GM18867 (cell line): ENCODE measurements at regions not wholly inside any gene's neighbourhood (a gene's known extent, or its start where the extent isn't known, plus 50 kb on each side); places are given as distances from the start of the nearest gene placed in this dataset.

ENCODE experiments used
- ATAC-seq: cut with Tn5 transposase; IDR thresholded peaks from one replicate; pipeline ENCODE4 v1.9.1; 2021; ENCODE audit warnings: mild to moderate bottlenecking, moderate library complexity; ENCODE audit not compliant: unreplicated experiment

DNA sequence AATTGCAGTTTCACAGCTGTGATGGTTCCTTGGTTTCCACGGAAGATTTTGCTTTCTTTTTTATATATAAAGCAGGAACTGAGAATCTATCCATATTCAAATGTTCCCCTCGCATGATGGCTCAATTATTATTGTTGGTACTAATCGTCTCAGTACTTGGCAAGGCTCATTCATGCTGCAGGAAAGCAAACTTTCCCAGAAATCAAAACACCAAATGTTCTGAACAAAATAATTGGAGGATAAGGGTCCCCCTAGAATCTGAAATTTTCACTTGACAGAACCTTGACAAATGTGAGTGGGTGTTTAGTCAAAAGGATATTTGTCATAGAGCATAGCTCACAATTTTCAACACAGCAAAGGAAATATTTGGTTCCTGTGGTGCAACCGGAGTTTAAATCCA lies 1598.6 kb upstream of the PCDH7 start:
- no peak for ATAC-seq

DNA sequence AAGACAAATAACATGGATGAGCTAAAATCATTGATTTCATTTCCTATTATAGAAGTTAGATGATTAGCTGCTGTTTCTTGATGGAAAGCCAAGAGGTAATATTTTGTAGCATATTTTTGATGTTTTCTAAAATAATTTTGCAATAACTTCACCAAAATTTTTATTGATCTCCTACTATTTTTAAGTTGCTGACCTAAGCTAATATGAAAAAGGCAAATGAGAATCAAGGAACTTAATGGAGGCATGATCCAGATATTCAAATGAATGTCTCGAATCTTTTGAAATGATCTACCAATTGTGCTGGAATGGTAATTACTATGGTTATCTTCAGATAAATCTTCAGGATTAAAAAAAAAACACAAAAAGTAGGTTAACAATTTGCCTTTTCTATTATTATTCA lies 1591.4 kb upstream of the PCDH7 start:
- no peak for ATAC-seq

DNA sequence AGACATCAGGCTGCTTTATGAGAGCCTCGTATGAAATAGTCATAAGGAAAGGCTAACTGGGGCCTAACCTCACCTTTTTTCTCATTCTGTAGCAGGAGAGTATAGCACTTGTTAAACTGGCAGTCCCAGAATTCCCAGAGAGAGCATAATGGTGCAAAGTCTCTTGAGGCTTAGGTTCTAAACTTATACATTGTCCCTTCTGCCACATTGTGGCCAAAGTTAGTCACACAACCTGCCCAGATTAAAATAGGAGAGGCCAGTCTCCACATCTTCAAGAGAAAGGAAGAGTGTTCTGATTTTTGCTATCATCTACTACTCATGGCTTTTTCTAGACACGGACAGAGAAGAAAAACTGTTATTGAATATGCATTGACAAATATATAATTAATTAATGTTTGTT lies 1588.9 kb upstream of the PCDH7 start:
- ATAC-seq, result no peak

DNA sequence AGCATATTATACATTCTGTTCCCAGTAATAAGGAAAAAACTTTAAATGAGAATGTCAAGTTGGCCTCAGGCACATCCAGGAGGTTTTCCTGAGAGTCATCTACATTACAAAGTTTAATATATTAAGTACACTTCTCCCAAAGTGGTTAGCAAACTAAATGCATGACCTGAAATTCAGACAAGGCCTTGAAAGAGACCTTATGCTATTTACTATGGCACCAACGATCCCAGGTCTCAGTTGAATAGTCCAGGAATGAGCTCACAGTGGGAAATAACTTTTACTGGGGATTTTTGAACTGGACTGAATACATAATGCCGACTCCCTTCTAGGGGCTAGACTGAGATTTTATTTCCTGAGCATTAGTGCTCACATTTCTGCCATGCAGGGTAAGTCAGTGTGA lies 1577.5 kb upstream of the PCDH7 start:
- no peak for ATAC-seq

DNA sequence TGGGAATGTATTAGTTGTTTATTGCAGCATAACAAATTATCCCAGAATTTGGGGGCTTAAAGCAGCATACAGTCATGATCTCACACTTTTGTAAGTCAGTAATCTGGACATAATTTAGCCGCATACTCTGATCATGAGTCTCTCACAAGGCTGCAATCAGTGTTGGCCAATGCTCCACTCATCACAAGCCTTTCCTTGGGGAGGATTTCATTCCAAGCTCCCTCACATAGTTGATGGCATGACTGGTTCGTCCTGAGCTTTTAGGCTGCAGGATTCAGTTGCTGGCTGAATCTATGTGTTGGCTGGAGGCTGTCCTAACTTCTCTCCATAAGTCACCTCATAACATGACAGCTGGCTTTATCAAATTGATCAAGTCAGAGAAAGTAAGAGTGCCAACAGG lies 1568.6 kb upstream of the PCDH7 start:
- no peak for ATAC-seq

DNA sequence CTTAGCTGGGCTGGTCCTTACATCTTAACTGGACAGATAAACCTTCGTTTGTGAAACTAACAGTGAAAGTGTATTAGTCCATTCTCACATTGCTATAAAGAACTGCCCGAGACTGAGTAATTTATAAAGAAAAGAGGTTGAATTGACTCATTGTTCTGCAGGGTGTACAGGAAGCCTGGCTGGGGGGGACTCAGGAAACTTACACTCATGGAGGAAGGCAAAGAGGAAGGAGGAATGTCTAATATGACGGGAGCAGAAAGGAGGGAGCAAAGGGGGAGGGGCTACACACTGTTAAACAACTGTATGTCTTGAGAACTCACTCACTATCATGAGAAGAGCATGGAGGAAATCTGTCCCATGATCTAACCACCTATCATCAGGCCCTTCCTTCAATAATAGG lies 1566.5 kb upstream of the PCDH7 start:
- ATAC-seq, result no peak

- no peak for ATAC-seq
These were observed 1544.9 kb upstream of the PCDH7 start for GRCh38 chr4:29175291-29175690.

GRCh38 chr4:29199025-29199424 lies 1521.1 kb upstream of the PCDH7 start:
- ATAC-seq, result no peak

DNA sequence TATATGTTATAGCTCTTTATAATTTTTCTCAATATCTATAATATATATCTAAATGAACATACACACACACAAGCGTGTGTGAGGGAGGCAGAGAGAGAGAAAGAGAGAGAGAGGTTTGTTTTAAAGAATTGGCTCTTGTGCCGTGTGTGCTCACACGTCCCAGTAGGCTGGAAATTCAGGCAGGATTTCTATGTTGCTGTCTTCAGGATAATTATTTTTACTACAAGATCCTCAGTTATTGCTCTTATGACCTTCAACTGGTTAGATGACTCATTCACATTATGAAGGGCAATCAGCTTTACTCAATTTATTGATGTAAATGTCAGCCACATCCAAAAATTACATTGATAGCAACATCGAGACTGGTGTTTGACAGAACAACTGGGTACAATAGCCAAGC lies 1520.7 kb upstream of the PCDH7 start:
- no peak for ATAC-seq

DNA sequence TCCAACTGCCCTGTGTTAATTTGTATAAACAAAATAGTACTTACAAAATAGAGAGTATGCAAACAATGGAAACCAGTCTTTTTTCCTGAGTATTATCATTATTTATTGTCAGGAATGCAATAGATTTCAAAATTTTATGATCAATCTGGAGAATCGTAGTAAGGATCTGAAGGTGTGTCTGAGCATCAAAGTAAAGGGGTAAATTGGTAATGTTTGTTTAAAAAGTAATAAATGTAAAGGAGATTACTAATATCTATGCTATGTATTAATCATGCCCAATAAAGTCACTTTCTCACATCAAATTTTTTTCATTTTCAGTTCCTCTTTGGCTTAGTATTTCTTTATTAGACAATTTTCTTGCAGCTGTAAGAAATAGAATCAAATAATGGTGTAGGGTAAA lies 1507.1 kb upstream of the PCDH7 start:
- ATAC-seq, result no peak

- ATAC-seq, result no peak
These were observed 1499.4 kb upstream of the PCDH7 start for GRCh38 chr4:29220761-29221160.

DNA sequence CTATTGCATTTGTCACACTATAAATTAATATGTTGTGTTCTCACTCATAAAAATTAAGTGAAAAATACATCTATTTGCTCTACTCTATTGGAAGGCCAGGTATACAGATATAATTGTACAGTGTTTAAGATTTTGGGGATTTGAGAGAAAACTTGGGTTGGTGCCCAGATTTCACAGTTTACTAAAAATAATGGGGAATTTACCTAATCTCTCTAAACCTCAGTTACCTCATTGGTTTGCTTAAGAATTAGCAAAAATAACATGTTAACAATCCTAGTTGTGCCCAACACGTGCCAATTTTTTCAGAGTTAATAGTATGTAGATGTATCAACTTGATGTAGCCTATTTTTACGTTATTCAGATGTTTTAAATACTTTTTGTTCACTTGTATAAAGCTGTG lies 1495.3 kb upstream of the PCDH7 start:
- ATAC-seq, result no peak

DNA sequence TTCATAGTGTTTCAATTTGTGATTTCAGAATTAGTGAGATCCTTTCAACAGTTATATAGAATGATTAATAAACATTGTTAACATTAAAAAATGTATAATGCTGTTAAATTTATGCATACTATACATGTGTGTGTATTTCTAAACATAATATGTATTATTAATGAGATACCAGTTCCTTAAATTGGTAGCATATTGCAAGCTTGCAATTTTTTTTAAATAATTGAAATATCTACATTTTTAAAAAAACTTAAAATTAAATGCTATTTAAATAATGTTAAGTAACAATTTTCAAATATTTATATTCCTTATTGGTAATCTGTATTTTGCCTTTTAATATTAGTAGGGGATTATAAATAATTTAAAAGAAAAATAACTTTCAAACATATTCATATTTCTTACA lies 1479.5 kb upstream of the PCDH7 start:
- ATAC-seq, result no peak

DNA sequence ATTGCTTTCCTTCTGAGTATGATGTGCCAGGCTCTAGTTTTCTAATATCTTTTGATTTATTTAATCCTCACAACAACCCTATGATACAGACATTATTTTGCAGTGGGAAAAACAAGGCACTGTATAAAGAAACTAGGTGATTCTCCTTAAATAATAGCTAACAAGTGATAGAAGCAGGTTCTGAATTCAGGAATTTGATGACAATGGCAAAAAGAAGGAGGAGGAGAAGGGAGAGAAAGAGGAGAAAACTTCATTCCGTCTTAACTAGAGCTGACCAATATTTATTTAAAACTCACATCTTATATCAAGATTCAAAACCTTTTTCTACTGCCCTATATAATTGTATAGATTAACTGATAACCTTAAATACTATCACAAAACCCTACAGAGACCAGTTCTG lies 1477.1 kb upstream of the PCDH7 start:
- no peak for ATAC-seq

DNA sequence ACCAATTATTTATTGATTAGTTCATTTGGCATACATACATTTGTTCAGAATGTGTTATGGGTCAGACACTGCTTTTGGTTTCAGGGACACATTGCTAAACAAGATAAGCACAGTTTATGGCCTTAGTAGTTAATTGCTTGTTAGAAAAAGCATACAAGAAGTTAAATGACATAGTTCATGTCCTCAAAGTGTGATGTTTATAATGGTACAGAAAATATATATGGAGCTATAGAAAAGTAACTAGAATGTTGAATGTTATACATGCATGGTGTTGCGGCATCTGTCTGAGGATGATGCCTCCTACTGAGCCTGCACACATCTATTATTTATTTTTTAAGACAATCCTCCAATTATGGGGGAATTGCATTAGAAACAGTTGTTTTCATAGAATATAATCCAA lies 1476.3 kb upstream of the PCDH7 start:
- ATAC-seq, result no peak

- no peak for ATAC-seq
These were observed 1460.6 kb upstream of the PCDH7 start for GRCh38 chr4:29259556-29259955.

DNA sequence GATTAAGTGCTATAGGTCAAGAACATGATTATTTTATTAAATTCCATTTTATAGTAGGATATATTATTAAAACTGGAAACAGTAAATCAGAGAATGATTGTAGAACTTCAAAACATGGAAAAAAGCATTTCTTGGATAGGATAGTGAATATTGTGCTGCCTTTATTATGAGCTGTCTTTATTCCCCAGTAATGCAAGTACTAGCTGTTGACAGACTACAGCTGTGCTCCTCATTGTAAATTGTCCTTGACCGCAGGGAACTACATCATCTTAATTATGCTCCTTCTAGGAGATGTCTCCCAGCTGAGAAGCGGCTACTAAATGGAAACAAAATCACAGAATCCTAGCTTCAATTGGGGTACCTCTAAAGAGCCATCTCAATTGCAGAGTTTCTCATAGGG lies 1457.2 kb upstream of the PCDH7 start:
- no peak for ATAC-seq

GRCh38 chr4:29276150-29276549 lies 1444.0 kb upstream of the PCDH7 start:
- ATAC-seq, result no peak

GRCh38 chr4:29277381-29277780 lies 1442.8 kb upstream of the PCDH7 start:
- no peak for ATAC-seq

DNA sequence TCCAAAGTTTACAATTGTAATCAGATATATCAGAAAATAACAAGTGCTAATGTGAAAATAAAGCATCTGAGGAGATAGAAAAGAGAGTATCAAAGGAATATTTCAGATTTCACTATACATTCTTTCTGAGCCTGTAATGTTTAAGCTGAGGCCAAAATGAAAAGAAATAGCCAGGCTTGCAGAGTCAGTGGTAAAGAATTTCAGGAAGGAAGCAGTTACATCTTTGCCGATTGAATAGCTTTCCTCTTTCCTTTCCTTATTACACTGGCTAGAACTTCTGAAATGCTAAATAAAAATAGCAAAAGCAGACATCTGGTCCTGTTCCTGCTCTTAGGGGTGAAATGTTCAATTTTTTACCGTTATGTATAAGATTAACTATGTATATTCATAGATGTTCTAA lies 1441.6 kb upstream of the PCDH7 start:
- no peak for ATAC-seq

DNA sequence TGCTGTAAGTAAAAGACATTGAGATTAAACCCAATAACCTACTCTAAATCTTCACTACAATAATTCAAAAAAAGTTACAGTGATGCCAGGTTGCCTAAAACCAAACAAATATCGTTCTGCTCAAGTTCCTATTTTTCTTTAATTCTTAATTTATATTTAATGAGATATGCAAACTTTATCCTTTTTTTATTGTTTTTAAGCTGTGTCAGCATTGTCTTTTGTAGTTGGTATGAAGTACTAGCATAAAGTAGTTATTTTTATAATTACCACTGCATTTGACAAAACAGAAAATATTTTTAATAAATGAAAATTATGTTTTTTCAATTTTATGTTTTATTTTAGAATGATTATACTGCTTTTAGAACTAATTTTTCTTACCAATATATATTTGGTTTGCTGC lies 1431.1 kb upstream of the PCDH7 start:
- no peak for ATAC-seq

- no peak for ATAC-seq
These were observed 1424.9 kb upstream of the PCDH7 start for GRCh38 chr4:29295280-29295679.

DNA sequence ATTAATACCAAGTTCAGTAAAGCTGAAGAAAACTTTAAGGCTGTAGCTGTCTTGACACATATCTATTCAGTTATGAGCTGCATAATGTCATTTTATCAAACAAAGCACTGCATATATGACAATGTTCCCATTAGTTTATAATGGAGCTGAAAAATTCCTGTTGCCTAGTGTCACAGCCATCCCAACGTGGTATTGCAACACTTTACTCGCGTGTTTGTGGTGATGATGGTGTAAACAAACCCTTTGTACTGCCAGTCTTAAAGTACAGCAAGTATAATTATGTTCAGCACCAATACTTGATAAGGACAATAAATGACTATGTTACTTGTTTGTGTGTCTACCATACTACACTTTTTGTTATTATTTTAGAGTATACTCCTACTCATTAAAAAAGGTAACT lies 1415.6 kb upstream of the PCDH7 start:
- no peak for ATAC-seq

DNA sequence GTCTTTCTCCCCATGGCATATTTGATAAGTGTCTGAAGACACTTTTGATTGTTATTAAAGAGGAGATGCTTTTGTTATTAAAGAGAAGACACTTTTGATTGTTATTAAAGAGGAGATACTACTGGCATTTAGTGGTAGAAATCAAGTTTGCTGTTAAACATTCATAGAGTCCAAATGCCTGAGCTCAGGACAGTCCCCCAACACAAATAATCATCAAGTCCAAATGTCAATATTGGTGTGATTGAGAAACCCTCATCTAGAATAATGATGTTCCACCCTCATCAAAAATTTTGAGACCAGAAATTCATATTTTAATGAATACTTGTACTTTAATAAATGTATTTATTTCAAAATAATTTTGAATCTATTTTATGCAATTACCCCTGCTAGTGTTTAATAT lies 1412.9 kb upstream of the PCDH7 start:
- ATAC-seq, result no peak
